Pancreas (tissue), 10 donors: ENCODE measurements at regions not wholly inside any gene's neighbourhood (a gene's known extent, or its start where the extent isn't known, plus 50 kb on each side); places are given as distances from the start of the nearest gene placed in this dataset.

Source experiments
- ATAC-seq, 4 donors: fragments of 200-7000 bp; cut with Tn5 transposase; one replicate each; pipeline versions ENCODE4 v1.8.0 to v1.9.1; 2020; ENCODE audit warnings: mild to moderate bottlenecking in 4 of 4, moderate library complexity in 4 of 4
- DNase-seq, 6 donors: peaks; one replicate each; pipeline ENCODE4 v3.0.0-alpha.2; 2020
- FAIRE-seq: peaks from 2 replicates; lab custom pipeline; 2012; peaks lifted over from hg19 to GRCh38; lab: Jason Lieb, UNC
- H3K27ac ChIP-seq, 4 donors: fragments of 200-600 bp; sonication (generic); 1 replicate in 3 of 4; 2 replicates in 1 of 4; pipeline versions ENCODE4 v1.5.0 to v1.8.0; 2020
- H3K27me3 ChIP-seq, 4 donors: fragments of 200-600 bp; one replicate each; pipeline ENCODE4 v1.8.0; 2021
- H3K36me3 ChIP-seq, 3 donors: fragments of 200-600 bp; sonication (generic) in 1 of 3; one replicate each; pipeline versions ENCODE4 v1.5.0 to v1.8.0; 2020 to 2021
- H3K4me1 ChIP-seq, 3 donors: fragments of 200-600 bp; one replicate each; pipeline ENCODE4 v1.8.0; 2021
- H3K4me3 ChIP-seq, 4 donors: fragments of 200-600 bp; sonication (generic) in 2 of 4; one replicate each; pipeline versions ENCODE4 v1.5.0 to v1.8.0; 2020 to 2021
- H3K9me3 ChIP-seq, 4 donors: fragments of 200-600 bp; one replicate each; pipeline ENCODE4 v1.8.0; 2021
- CTCF ChIP-seq, 4 donors: fragments of 200-600 bp; sonication (generic) in 3 of 4; IDR thresholded peaks; one replicate each; pipeline versions ENCODE4 v1.5.0 to v1.8.0; 2021; ENCODE audit warnings: antibody characterized with exemption in 4 of 4
- WGBS, 2 donors: extraction: QIAGEN DNeasy Blood & Tissue Kit; methylation state at CpG; one replicate each; pipeline ENCODE4 v1.1.7; 2013; 5-methylcytosine and 5-hydroxymethylcytosine counted together
- intact Hi-C, 3 donors: fragments of 100-400 bp; cut with DNase I; formaldehyde crosslinking; loops; one replicate each; pipeline versions ENCODE4 v1.11.1 to v1.14.2; 2022
- donor health status: healthy with polysubstance abuse.
- donor health status: DM: no; HTN: no; CAD: no; lungs with moderate emphysema.
- donor health status: DM: no; HTN: no; CAD: no.
- donor health status: control.
- donor health status: control.
- donor health status: Bipolar disorder and iron deficiency.
- donor health status: DM: yes; HTN: yes; CAD: no.
- donor health status: DM: no; HTN: no; CAD: no.
- donor health status: DM: no; HTN: no; CAD: no.
- donor health status: DM: yes; HTN: yes; CAD: no.

- Histone ChIP-seq H3K4me1 (no peaks in the 10 kb centered on the region), H3K27me3 (no peaks in the 10 kb centered on the region), H3K4me3 (no peak overlapping the region), H3K36me3 (no peaks in the 10 kb centered on the region), H3K9me3 (no peaks in the 10 kb centered on the region), H3K27ac (no peak overlapping the region)
- no peak for TF ChIP-seq CTCF (IDR thresholded peaks at IDR 0.05)
- 82 to 86% methylated on average over 3 of the region's 3 CpGs for WGBS, 2 donors
- FAIRE-seq (no peak), ATAC-seq (peak in 2 of 4 donors; percentile 64 to 69), DNase-seq (no peak)
- intact Hi-C loops: no loop called here
Measured at GRCh38 chr2:47300609-47301276, 68.4 kb upstream of the EPCAM start.

GRCh38 chr2:47300081-47300480 lies 69.0 kb upstream of the EPCAM start:
- TF ChIP-seq CTCF (IDR thresholded peaks at IDR 0.05): no peak
- intact Hi-C loops: no loop called here
- no peak for ATAC-seq
- H3K9me3 ChIP-seq: no peaks in the 10 kb centered on the region
- no peaks in the 10 kb centered on the region for H3K36me3 ChIP-seq
- 79 to 86% methylated on average over 1 of the region's 1 CpG for WGBS, 2 donors
- H3K27me3 ChIP-seq: no peaks in the 10 kb centered on the region
- no peak for FAIRE-seq
- H3K27ac ChIP-seq: no peak overlapping the region
- no peak overlapping the region for H3K4me3 ChIP-seq
- H3K4me1 ChIP-seq: no peaks in the 10 kb centered on the region
- DNase-seq: no peak

GRCh38 chr2:47299555-47299954 lies 69.6 kb upstream of the EPCAM start:
- intact Hi-C loops: no loop called here
- no peak for ATAC-seq
- Histone ChIP-seq H3K4me1 (no peaks in the 10 kb centered on the region), H3K9me3 (no peaks in the 10 kb centered on the region), H3K27me3 (no peaks in the 10 kb centered on the region), H3K36me3 (no peaks in the 10 kb centered on the region), H3K4me3 (no peak overlapping the region), H3K27ac (no peak overlapping the region)
- no peak for DNase-seq
- 74 to 77% methylated on average over 9 of the region's 9 CpGs for WGBS, 2 donors
- FAIRE-seq: no peak
- no peak for TF ChIP-seq CTCF (IDR thresholded peaks at IDR 0.05)

GRCh38 chr2:47298771-47299170 lies 70.3 kb upstream of the EPCAM start:
- no peak for FAIRE-seq
- no peak overlapping the region for H3K4me3 ChIP-seq
- no peaks in the 10 kb centered on the region for H3K27me3 ChIP-seq
- no peaks in the 10 kb centered on the region for H3K36me3 ChIP-seq
- DNase-seq: no peak
- ATAC-seq: no peak
- no peaks in the 10 kb centered on the region for H3K9me3 ChIP-seq
- 59 to 63% methylated on average over 3 of the region's 3 CpGs for WGBS, 2 donors
- no peaks in the 10 kb centered on the region for H3K4me1 ChIP-seq
- no peak overlapping the region for H3K27ac ChIP-seq
- TF ChIP-seq CTCF (IDR thresholded peaks at IDR 0.05): no peak
- intact Hi-C loops: no loop called here

DNA sequence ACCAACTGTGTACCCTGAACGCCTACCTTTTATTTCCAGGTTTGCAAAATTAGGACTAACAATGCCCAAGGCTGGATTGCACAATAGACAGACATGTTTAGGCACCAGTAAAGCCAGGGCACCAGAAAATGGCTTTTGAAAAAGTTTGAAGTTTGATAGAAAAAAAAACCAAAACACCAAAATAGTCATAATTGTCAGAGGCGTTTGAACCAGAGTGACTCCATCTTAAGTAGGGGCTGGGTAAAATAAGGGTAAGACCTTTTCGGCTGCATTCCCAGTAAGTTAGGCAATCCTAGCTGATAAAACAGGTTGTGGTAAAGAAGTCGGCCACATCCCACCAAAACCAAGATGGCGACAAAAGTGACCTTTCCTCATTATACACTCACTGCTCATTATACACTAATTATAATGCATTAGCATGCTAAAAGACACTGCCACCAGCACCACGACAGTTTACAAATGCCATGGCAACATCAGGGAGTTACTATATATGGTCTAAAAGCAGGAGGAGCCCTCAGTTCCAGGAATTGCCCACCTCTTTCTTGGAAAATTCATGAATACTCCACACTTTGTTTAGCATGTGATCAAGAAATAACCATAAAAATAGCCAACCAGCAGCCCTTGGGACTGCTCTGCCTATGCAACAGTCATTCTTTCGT lies 71.2 kb upstream of the EPCAM start:
- no peak for DNase-seq
- H3K27me3 ChIP-seq: no peaks in the 10 kb centered on the region
- FAIRE-seq: no peak
- H3K9me3 ChIP-seq: no peaks in the 10 kb centered on the region
- intact Hi-C loops: no loop called here
- no peaks in the 10 kb centered on the region for H3K4me1 ChIP-seq
- H3K36me3 ChIP-seq: no peaks in the 10 kb centered on the region
- H3K4me3 ChIP-seq: no peak overlapping the region
- WGBS, 2 donors: 85 to 90% methylated on average over 7 of the region's 7 CpGs
- H3K27ac ChIP-seq: no peak overlapping the region
- no peak for ATAC-seq
- TF ChIP-seq CTCF (IDR thresholded peaks at IDR 0.05): no peak
